ENCODE measurements at regions not wholly inside any gene's neighbourhood (a gene's known extent, or its start where the extent isn't known, plus 50 kb on each side); places are given as distances from the start of the nearest gene placed in this dataset.

- TF ChIP-seq CTCF (IDR thresholded peaks at IDR 0.05) (no peak), ZFP36 (IDR thresholded peaks at IDR 0.05; ENCODE audit: borderline replicate concordance, partially characterized antibody) (no peak), KDM1A (IDR thresholded peaks at IDR 0.05; ENCODE audit: low read depth) (no peak), JUN (IDR thresholded peaks at IDR 0.05) (no peak), SMC3 (IDR thresholded peaks at IDR 0.05) (no peak), PHF8 (IDR thresholded peaks at IDR 0.05; ENCODE audit: borderline replicate concordance, low read depth) (no peak)
Measured at GRCh38 chr6:24004659-24005058, 121.4 kb upstream of the NRSN1 start.

Data from A549 (cell line).